Thymus (tissue), 11 donors: ENCODE measurements at regions not wholly inside any gene's neighbourhood (a gene's known extent, or its start where the extent isn't known, plus 50 kb on each side); places are given as distances from the start of the nearest gene placed in this dataset.

Experiments
- DNase-seq, 9 donors: peaks; one replicate each; pipeline ENCODE4 v3.0.0-alpha.2; 2013; ENCODE audit warnings: low spot score in 9 of 9, low read depth in 6 of 9, missing footprints in 1 of 9
- H3K27ac ChIP-seq, 2 donors: one replicate each; pipeline ENCODE4 v1.5.1; 2013; ENCODE audit warnings: control low read depth in 1 of 2, low read depth in 1 of 2, low read length in 1 of 2, mild to moderate bottlenecking in 1 of 2, moderate library complexity in 1 of 2
- H3K27me3 ChIP-seq, 2 donors: one replicate each; pipeline ENCODE4 v1.5.1; 2013; ENCODE audit warnings: low read length in 1 of 2; ENCODE audit not compliant: control insufficient read depth in 2 of 2, insufficient read depth in 1 of 2
- H3K36me3 ChIP-seq, 2 donors: one replicate each; pipeline ENCODE4 v1.5.1; 2013; ENCODE audit warnings: low read length in 1 of 2, mild to moderate bottlenecking in 1 of 2, moderate library complexity in 1 of 2; ENCODE audit not compliant: control insufficient read depth in 2 of 2, insufficient read depth in 2 of 2
- H3K4me1 ChIP-seq, 2 donors: one replicate each; pipeline ENCODE4 v1.5.1; 2013; ENCODE audit warnings: low read length in 2 of 2; ENCODE audit not compliant: control insufficient read depth in 2 of 2, insufficient read depth in 2 of 2
- H3K4me3 ChIP-seq, 2 donors: one replicate each; pipeline ENCODE4 v1.5.1; 2013; ENCODE audit warnings: low read length in 2 of 2, control low read depth in 1 of 2, mild to moderate bottlenecking in 1 of 2
- H3K9me3 ChIP-seq, 2 donors: one replicate each; pipeline ENCODE4 v1.5.1; 2013; ENCODE audit warnings: low read length in 1 of 2, mild to moderate bottlenecking in 1 of 2; ENCODE audit not compliant: control insufficient read depth in 2 of 2, insufficient read depth in 1 of 2
- WGBS: extraction: QIAGEN DNeasy Blood & Tissue Kit; methylation state at CpG from one replicate; pipeline ENCODE4 v1.1.7; 2013; 5-methylcytosine and 5-hydroxymethylcytosine counted together
- donor health status: healthy.

GRCh38 chr1:185663771-185664296 is 70.4 kb upstream of the HMCN1 start:
- no peak overlapping the region for H3K27ac ChIP-seq
- 65% methylated on average over 1 of the region's 1 CpG for WGBS

GRCh38 chr1:185663332-185663731 is 70.9 kb upstream of the HMCN1 start:
- no peak for DNase-seq
- Histone ChIP-seq H3K27ac (no peak overlapping the region), H3K27me3 (no peaks in the 10 kb centered on the region), H3K4me3 (no peak overlapping the region), H3K9me3 (no peaks in the 10 kb centered on the region), H3K4me1 (no peaks in the 10 kb centered on the region), H3K36me3 (no peaks in the 10 kb centered on the region)
- 98% methylated on average over 1 of the region's 1 CpG for WGBS

More at GRCh38 chr1:185663771-185664296, 70.4 kb upstream of the HMCN1 start:
- no peaks in the 10 kb centered on the region for H3K27me3 ChIP-seq
- no peaks in the 10 kb centered on the region for H3K4me1 ChIP-seq
- H3K36me3 ChIP-seq: no peaks in the 10 kb centered on the region
- H3K9me3 ChIP-seq: no peaks in the 10 kb centered on the region
- DNase-seq: no peak
- H3K4me3 ChIP-seq: no peak overlapping the region

DNA sequence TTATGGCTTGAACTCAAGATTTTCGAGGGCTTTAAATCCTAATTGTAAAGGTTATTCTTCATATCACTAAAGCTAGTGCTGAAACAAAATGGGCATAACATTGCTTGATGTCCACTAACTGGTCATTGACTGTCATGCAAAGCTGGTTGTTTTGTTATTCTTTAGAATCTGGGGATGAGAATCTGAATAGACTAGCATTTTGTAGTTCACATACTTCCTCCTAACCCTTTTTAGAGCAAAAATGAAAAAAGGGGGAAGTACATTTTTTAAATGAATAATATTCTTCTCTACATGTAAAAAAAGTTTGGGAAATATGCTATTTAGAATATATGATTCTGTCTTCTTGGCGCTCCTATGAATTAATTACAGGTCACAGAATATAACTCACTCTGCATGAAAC is 72.2 kb upstream of the HMCN1 start:
- 98% methylated on average over 2 of the region's 2 CpGs for WGBS
- H3K27ac ChIP-seq: no peak overlapping the region
- no peak overlapping the region for H3K4me3 ChIP-seq
- no peaks in the 10 kb centered on the region for H3K36me3 ChIP-seq
- H3K4me1 ChIP-seq: no peaks in the 10 kb centered on the region
- H3K27me3 ChIP-seq: no peaks in the 10 kb centered on the region
- no peaks in the 10 kb centered on the region for H3K9me3 ChIP-seq
- DNase-seq: no peak

GRCh38 chr1:185656663-185657062 is 77.5 kb upstream of the HMCN1 start:
- H3K36me3 ChIP-seq: no peaks in the 10 kb centered on the region
- WGBS: 97% methylated on average over 3 of the region's 3 CpGs
- no peaks in the 10 kb centered on the region for H3K4me1 ChIP-seq
- H3K9me3 ChIP-seq: no peaks in the 10 kb centered on the region
- H3K27ac ChIP-seq: no peak overlapping the region
- H3K27me3 ChIP-seq: no peaks in the 10 kb centered on the region
- no peak for DNase-seq
- no peak overlapping the region for H3K4me3 ChIP-seq

DNA sequence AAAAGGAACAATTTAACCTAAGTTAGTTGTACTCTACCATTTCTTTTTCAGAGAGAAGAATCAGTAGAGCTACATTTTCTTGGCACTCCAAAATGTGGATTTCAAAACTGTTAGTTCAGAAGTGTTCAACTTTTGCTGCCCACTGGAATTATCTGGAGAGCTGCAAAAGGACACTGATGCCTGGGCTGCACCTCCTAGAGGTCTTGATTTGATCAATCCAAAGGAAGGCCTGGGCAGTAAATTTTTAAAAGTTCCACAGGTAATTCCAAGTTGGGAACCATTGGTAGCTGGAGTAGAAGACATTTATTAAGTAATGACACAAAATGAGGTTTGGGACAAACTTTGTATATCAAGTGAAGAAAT is 79.3 kb upstream of the HMCN1 start:
- H3K27me3 ChIP-seq: no peaks in the 10 kb centered on the region
- no peaks in the 10 kb centered on the region for H3K36me3 ChIP-seq
- H3K9me3 ChIP-seq: no peaks in the 10 kb centered on the region
- no peaks in the 10 kb centered on the region for H3K4me1 ChIP-seq
- H3K27ac ChIP-seq: no peak overlapping the region
- H3K4me3 ChIP-seq: no peak overlapping the region
- DNase-seq: no peak

- no peak for DNase-seq
- no peaks in the 10 kb centered on the region for H3K4me1 ChIP-seq
- no peaks in the 10 kb centered on the region for H3K27me3 ChIP-seq
- WGBS: 98% methylated on average over 4 of the region's 4 CpGs
- H3K27ac ChIP-seq: no peak overlapping the region
- no peaks in the 10 kb centered on the region for H3K36me3 ChIP-seq
- no peak overlapping the region for H3K4me3 ChIP-seq
- no peaks in the 10 kb centered on the region for H3K9me3 ChIP-seq
Measured at GRCh38 chr1:185654199-185654951, 79.8 kb upstream of the HMCN1 start.

DNA sequence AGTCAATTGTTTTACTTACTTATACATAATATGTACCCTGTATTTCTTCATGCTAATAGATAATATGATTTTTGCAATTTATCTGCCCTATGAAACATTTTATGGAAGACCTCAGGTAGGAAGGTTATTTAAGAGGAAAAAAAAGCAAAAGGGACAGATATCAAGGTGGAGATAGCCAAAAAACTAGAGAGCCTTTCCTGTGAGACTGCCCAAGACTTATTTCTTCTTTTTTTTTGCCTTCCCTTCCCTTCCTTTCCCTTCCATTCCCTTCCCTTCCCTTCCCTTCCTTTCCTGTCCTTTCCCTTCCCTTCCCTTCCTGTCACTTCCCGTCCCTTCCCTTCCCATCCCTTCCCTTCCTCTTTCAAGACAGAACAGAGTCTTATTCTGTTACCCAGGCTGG is 80.6 kb upstream of the HMCN1 start:
- no peak overlapping the region for H3K4me3 ChIP-seq
- no peaks in the 10 kb centered on the region for H3K36me3 ChIP-seq
- no peak for DNase-seq
- H3K9me3 ChIP-seq: peaks cover 0 to 2% of the 10 kb centered on the region in 2 donors
- H3K27me3 ChIP-seq: no peaks in the 10 kb centered on the region
- H3K27ac ChIP-seq: no peak overlapping the region
- no peaks in the 10 kb centered on the region for H3K4me1 ChIP-seq
- 86% methylated on average over 1 of the region's 1 CpG for WGBS

DNA sequence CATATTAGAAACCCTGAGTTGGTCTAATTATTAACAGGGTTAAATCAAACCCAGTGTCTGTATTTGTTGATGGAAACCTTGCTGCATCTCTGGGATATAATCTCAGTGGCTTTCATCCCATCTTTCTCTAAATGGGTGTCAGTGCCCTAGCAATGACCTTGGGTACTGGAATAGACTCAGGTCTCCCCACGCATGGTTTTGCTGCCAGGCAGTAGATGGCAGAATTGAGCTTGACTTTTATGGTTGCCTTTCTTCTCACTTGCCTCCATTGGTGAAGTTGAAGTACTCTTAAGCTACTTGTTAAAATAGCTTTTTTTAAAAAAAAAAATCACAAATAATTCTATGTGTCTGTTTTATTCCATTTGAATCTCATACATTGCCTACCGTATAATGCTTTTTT is 81.8 kb upstream of the HMCN1 start:
- peak in 2 of 9 donors; percentile 24 to 43 for DNase-seq
- Histone ChIP-seq H3K27me3 (no peaks in the 10 kb centered on the region), H3K4me3 (no peak overlapping the region), H3K27ac (no peak overlapping the region), H3K9me3 (peaks cover 0 to 2% of the 10 kb centered on the region in 2 donors), H3K36me3 (no peaks in the 10 kb centered on the region), H3K4me1 (no peaks in the 10 kb centered on the region)
- WGBS: 95% methylated on average over 2 of the region's 2 CpGs

GRCh38 chr1:185650602-185651230 is 83.5 kb upstream of the HMCN1 start:
- Histone ChIP-seq H3K36me3 (no peaks in the 10 kb centered on the region), H3K4me1 (peaks cover 0 to 4% of the 10 kb centered on the region in 2 donors), H3K4me3 (no peak overlapping the region), H3K27ac (no peak overlapping the region), H3K9me3 (peaks cover 0 to 2% of the 10 kb centered on the region in 2 donors), H3K27me3 (no peaks in the 10 kb centered on the region)
- DNase-seq: no peak
- WGBS: 98% methylated on average over 3 of the region's 3 CpGs
